A549 (cell line): ENCODE measurements at regions not wholly inside any gene's neighbourhood (a gene's known extent, or its start where the extent isn't known, plus 50 kb on each side); places are given as distances from the start of the nearest gene placed in this dataset.

Experiments
- CTCF ChIP-seq: fragments of >200 bp; sonication (Bioruptor Twin); formaldehyde crosslinking; IDR thresholded peaks from 3 replicates; pipeline ENCODE4 v1.5.1; 2016
- EP300 ChIP-seq, 2 experiments: fragments of >200 bp; sonication (Bioruptor Twin); formaldehyde crosslinking; IDR thresholded peaks; 2 replicates in 1 of 2; 3 replicates in 1 of 2; pipeline ENCODE4 v1.6.1; 2016 to 2017
- GATA3 ChIP-seq: IDR thresholded peaks from 2 replicates; pipeline ENCODE4 v1.6.1; 2012; ENCODE audit warnings: borderline replicate concordance
- KDM1A ChIP-seq: fragments of 200-600 bp; sonication (generic); IDR thresholded peaks from 2 replicates; pipeline ENCODE4 v1.6.1; 2016; ENCODE audit warnings: low read depth, mild to moderate bottlenecking
- MAFK ChIP-seq: fragments of 450-650 bp; IDR thresholded peaks from 2 replicates; pipeline ENCODE4 v1.6.1; 2014; ENCODE audit not compliant: partially characterized antibody
- POLR2A ChIP-seq: IDR thresholded peaks from 2 replicates; pipeline ENCODE4 v1.6.1; 2012; ENCODE audit warnings: mild to moderate bottlenecking, low read length
- POLR2AphosphoS2 ChIP-seq: conservative IDR thresholded peaks from 2 replicates; pipeline ENCODE4 v1.6.1; 2012; ENCODE audit warnings: low read length, improper control_type of control experiment, inconsistent platforms
- RAD21 ChIP-seq, 2 experiments: fragments of >200 bp in 1 of 2; sonication (Bioruptor Twin) in 1 of 2; formaldehyde crosslinking in 1 of 2; IDR thresholded peaks in 1 of 2; conservative IDR thresholded peaks in 1 of 2; 2 replicates in 1 of 2; 3 replicates in 1 of 2; pipeline ENCODE4 v1.6.1; 2012 to 2018; ENCODE audit warnings: inconsistent platforms in 1 of 2
- REST ChIP-seq: fragments of 200-600 bp; sonication (generic); IDR thresholded peaks from 2 replicates; pipeline ENCODE4 v1.6.1; 2016; ENCODE audit warnings: antibody characterized with exemption, mild to moderate bottlenecking, moderate library complexity
- RFX5 ChIP-seq: fragments of 450-650 bp; IDR thresholded peaks from 2 replicates; pipeline ENCODE4 v1.7.1; 2014; ENCODE audit warnings: antibody characterized with exemption, mild to moderate bottlenecking, moderate library complexity
- ZFP36 ChIP-seq: fragments of 450-650 bp; IDR thresholded peaks from 2 replicates; pipeline ENCODE4 v1.6.1; 2014; ENCODE audit warnings: borderline replicate concordance; ENCODE audit not compliant: partially characterized antibody

- TF ChIP-seq CTCF (no peak), POLR2A (no peak), RAD21 (conservative IDR thresholded peaks at IDR 0.05 in 1 of 2, IDR thresholded peaks at IDR 0.05 in 1 of 2) (no peak), ZFP36 (no peak), KDM1A (no peak), RFX5 (no peak), EP300 (IDR thresholded peaks at IDR 0.05) (no peak), GATA3 (no peak), POLR2AphosphoS2 (no peak), REST (no peak), MAFK (no peak)
Measured at GRCh38 chr10:104580321-104580720, 60.8 kb upstream of the SORCS3 start.
